ENCODE measurements at regions not wholly inside any gene's neighbourhood (a gene's known extent, or its start where the extent isn't known, plus 50 kb on each side); places are given as distances from the start of the nearest gene placed in this dataset.

GRCh38 chr5:74112372-74113195 lies 486.6 kb downstream of the ARHGEF28 start:
- TF ChIP-seq CTCF (conservative IDR thresholded peaks at IDR 0.05; ENCODE audit: low read depth in 2 of 2) (no peak), NANOG (IDR thresholded peaks at IDR 0.05; ENCODE audit: borderline replicate concordance) (no peak)

Data from GM23338 (cell line).